HCT116 (cell line): ENCODE measurements at regions not wholly inside any gene's neighbourhood (a gene's known extent, or its start where the extent isn't known, plus 50 kb on each side); places are given as distances from the start of the nearest gene placed in this dataset.

Experiments
- CEBPB ChIP-seq: IDR thresholded peaks from 2 replicates; pipeline ENCODE4 v1.6.1; 2012; ENCODE audit warnings: low read depth
- EZH2 ChIP-seq: fragments of 200-600 bp; sonication (generic); IDR thresholded peaks from 2 replicates; pipeline ENCODE4 v1.6.1; 2017; ENCODE audit warnings: antibody characterized with exemption, mixed run types
- POLR2A ChIP-seq: IDR thresholded peaks from 2 replicates; pipeline ENCODE4 v1.7.0; 2011; ENCODE audit warnings: borderline replicate concordance; ENCODE audit not compliant: insufficient read depth, insufficient read length; ENCODE audit errors: extremely low read depth
- POLR2AphosphoS5 ChIP-seq: IDR thresholded peaks from 2 replicates; pipeline ENCODE4 v1.6.1; 2011; ENCODE audit warnings: mild to moderate bottlenecking, low read depth, low read length, moderate library complexity
- YY1 ChIP-seq: IDR thresholded peaks from 2 replicates; pipeline ENCODE4 v1.6.1; 2011; ENCODE audit warnings: low read length, low read depth, moderate library complexity, mild to moderate bottlenecking; ENCODE audit not compliant: insufficient replicate concordance; ENCODE audit errors: extremely low read depth
- ZFX ChIP-seq: fragments of 450-650 bp; IDR thresholded peaks from 2 replicates; pipeline ENCODE4 v1.6.1; 2017
- TF ChIP-seq, protein P1 (sequence below), 3 experiments: fragments of 200-600 bp in 1 of 3; sonication (generic) in 1 of 3; IDR thresholded peaks in 2 of 3; conservative IDR thresholded peaks in 1 of 3; 2 replicates each; pipeline ENCODE4 v1.5.1; 2012 to 2017; ENCODE audit warnings: low read depth in 2 of 3, low read length in 2 of 3, antibody characterized with exemption in 1 of 3, borderline replicate concordance in 1 of 3, control low read depth in 1 of 3, mild to moderate bottlenecking in 1 of 3, mixed read lengths in 1 of 3, mixed run types in 1 of 3, moderate library complexity in 1 of 3; ENCODE audit not compliant: insufficient read depth in 1 of 3
- TF ChIP-seq, protein P2 (sequence below): IDR thresholded peaks from 2 replicates; pipeline ENCODE4 v1.6.1; 2012; ENCODE audit warnings: low read depth

DNA sequence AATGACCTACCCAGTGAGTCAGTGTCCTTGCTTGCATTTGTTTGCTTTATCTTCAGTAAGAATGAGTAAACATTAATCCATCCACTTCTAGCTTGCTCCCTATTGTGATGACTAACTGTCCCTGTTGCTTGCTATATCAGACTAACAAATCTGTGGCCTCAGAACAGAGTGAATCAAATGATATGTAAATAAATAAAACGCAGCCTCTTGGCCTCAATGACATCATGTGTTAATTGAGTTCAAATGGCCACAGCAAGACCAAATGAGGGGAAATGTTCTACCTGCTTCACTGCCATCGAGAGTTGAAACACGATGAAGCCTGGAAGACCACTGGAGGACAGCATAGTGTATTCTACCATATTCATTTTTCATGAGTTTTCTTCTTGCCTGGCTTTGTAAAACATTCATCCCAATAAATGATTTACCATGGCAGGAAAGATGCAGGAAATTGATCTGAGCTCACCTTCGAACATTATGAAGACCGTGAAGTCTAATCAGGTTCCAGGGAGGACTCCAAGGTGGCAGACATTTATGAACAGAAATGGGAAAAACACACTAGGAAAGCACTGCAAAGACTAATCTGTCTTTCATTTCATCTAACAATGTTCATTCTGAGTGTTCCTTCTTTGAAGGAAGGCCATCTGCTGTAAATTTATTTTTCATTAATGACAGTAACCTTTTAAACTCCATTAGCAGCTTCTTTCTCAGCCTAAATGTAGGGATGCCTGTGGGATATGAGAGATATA is 1144.5 kb downstream of the TUSC7 start:
- TF ChIP-seq ZFX: no peak
- TF ChIP-seq, protein P1, sequence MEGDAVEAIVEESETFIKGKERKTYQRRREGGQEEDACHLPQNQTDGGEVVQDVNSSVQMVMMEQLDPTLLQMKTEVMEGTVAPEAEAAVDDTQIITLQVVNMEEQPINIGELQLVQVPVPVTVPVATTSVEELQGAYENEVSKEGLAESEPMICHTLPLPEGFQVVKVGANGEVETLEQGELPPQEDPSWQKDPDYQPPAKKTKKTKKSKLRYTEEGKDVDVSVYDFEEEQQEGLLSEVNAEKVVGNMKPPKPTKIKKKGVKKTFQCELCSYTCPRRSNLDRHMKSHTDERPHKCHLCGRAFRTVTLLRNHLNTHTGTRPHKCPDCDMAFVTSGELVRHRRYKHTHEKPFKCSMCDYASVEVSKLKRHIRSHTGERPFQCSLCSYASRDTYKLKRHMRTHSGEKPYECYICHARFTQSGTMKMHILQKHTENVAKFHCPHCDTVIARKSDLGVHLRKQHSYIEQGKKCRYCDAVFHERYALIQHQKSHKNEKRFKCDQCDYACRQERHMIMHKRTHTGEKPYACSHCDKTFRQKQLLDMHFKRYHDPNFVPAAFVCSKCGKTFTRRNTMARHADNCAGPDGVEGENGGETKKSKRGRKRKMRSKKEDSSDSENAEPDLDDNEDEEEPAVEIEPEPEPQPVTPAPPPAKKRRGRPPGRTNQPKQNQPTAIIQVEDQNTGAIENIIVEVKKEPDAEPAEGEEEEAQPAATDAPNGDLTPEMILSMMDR (IDR thresholded peaks at IDR 0.05 in 2 of 3, conservative IDR thresholded peaks at IDR 0.05 in 1 of 3; ENCODE audit: borderline replicate concordance in 1 of 3, insufficient read depth in 1 of 3, low read depth in 2 of 3, low read length in 2 of 3): no peak
- TF ChIP-seq POLR2A: no peak
- TF ChIP-seq CEBPB: no peak
- no peak for TF ChIP-seq EZH2
- TF ChIP-seq YY1: no peak
- TF ChIP-seq, protein P2, sequence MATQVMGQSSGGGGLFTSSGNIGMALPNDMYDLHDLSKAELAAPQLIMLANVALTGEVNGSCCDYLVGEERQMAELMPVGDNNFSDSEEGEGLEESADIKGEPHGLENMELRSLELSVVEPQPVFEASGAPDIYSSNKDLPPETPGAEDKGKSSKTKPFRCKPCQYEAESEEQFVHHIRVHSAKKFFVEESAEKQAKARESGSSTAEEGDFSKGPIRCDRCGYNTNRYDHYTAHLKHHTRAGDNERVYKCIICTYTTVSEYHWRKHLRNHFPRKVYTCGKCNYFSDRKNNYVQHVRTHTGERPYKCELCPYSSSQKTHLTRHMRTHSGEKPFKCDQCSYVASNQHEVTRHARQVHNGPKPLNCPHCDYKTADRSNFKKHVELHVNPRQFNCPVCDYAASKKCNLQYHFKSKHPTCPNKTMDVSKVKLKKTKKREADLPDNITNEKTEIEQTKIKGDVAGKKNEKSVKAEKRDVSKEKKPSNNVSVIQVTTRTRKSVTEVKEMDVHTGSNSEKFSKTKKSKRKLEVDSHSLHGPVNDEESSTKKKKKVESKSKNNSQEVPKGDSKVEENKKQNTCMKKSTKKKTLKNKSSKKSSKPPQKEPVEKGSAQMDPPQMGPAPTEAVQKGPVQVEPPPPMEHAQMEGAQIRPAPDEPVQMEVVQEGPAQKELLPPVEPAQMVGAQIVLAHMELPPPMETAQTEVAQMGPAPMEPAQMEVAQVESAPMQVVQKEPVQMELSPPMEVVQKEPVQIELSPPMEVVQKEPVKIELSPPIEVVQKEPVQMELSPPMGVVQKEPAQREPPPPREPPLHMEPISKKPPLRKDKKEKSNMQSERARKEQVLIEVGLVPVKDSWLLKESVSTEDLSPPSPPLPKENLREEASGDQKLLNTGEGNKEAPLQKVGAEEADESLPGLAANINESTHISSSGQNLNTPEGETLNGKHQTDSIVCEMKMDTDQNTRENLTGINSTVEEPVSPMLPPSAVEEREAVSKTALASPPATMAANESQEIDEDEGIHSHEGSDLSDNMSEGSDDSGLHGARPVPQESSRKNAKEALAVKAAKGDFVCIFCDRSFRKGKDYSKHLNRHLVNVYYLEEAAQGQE: no peak
- no peak for TF ChIP-seq POLR2AphosphoS5
